ENCODE measurements at regions not wholly inside any gene's neighbourhood (a gene's known extent, or its start where the extent isn't known, plus 50 kb on each side); places are given as distances from the start of the nearest gene placed in this dataset.

- no peak for DNase-seq
These were observed 348.7 kb upstream of the TBL1XR1 start for GRCh38 chr3:177545964-177546363.

GRCh38 chr3:177547711-177548350 is 350.5 kb upstream of the TBL1XR1 start:
- DNase-seq = no peak

- no peak for DNase-seq
These were observed 353.4 kb upstream of the TBL1XR1 start for GRCh38 chr3:177550667-177551066.

- no peak for DNase-seq
These were observed 354.2 kb upstream of the TBL1XR1 start for GRCh38 chr3:177551431-177551836.

GRCh38 chr3:177552051-177552450 is 354.8 kb upstream of the TBL1XR1 start:
- no peak for DNase-seq

GRCh38 chr3:177553012-177553411 is 355.7 kb upstream of the TBL1XR1 start:
- DNase-seq = no peak

GRCh38 chr3:177553579-177553978 is 356.3 kb upstream of the TBL1XR1 start:
- DNase-seq = no peak

- DNase-seq = no peak
These were observed 357.8 kb upstream of the TBL1XR1 start for GRCh38 chr3:177554895-177555759.

- DNase-seq = no peak
These were observed 360.3 kb upstream of the TBL1XR1 start for GRCh38 chr3:177557548-177557947.

- DNase-seq = no peak
These were observed 364.1 kb upstream of the TBL1XR1 start for GRCh38 chr3:177561365-177561764.

GRCh38 chr3:177561769-177562392 is 364.6 kb upstream of the TBL1XR1 start:
- DNase-seq = no peak

GRCh38 chr3:177563243-177563780 is 366.0 kb upstream of the TBL1XR1 start:
- no peak for DNase-seq

GRCh38 chr3:177563792-177564191 is 366.5 kb upstream of the TBL1XR1 start:
- no peak for DNase-seq

GRCh38 chr3:177565981-177566380 is 368.7 kb upstream of the TBL1XR1 start:
- no peak for DNase-seq

- DNase-seq = no peak
These were observed 370.6 kb upstream of the TBL1XR1 start for GRCh38 chr3:177567833-177568232.

- DNase-seq = no peak
These were observed 371.9 kb upstream of the TBL1XR1 start for GRCh38 chr3:177569193-177569592.

- no peak for DNase-seq
These were observed 372.8 kb upstream of the TBL1XR1 start for GRCh38 chr3:177569875-177570657.

- no peak for DNase-seq
These were observed 374.1 kb upstream of the TBL1XR1 start for GRCh38 chr3:177571271-177571943.

- DNase-seq = no peak
These were observed 374.6 kb upstream of the TBL1XR1 start for GRCh38 chr3:177571944-177572315.

- DNase-seq = no peak
These were observed 377.1 kb upstream of the TBL1XR1 start for GRCh38 chr3:177574222-177574856.

GRCh38 chr3:177576746-177577145 is 379.5 kb upstream of the TBL1XR1 start:
- DNase-seq = no peak

- DNase-seq = no peak
These were observed 381.2 kb upstream of the TBL1XR1 start for GRCh38 chr3:177578488-177578887.

All from SIG-M5 (cell line).